Fibroblast of lung (primary cell): ENCODE measurements at regions not wholly inside any gene's neighbourhood (a gene's known extent, or its start where the extent isn't known, plus 50 kb on each side); places are given as distances from the start of the nearest gene placed in this dataset.

Experiments
- DNase-seq, 2 donors: peaks; one replicate each; pipeline versions ENCODE4 v3.0.0 to v3.0.0-alpha.2; 2010; ENCODE audit warnings: low read depth in 2 of 2
- H2AFZ ChIP-seq: 2 replicates; pipeline ENCODE4 v1.5.1; 2012; ENCODE audit warnings: low read length, control low read depth, inconsistent platforms
- H3K27ac ChIP-seq: 2 replicates; pipeline ENCODE4 v1.5.1; 2011; ENCODE audit warnings: low read length, control low read depth; ENCODE audit not compliant: insufficient read depth
- H3K27me3 ChIP-seq: 2 replicates; pipeline ENCODE4 v1.5.1; 2011; ENCODE audit warnings: mild to moderate bottlenecking, low read length; ENCODE audit not compliant: control insufficient read depth, insufficient read depth
- H3K36me3 ChIP-seq: 2 replicates; pipeline ENCODE4 v1.5.1; 2011; ENCODE audit warnings: low read length; ENCODE audit not compliant: control insufficient read depth, insufficient read depth
- H3K4me1 ChIP-seq: 2 replicates; pipeline ENCODE4 v1.5.1; 2011; ENCODE audit warnings: low read length; ENCODE audit not compliant: control insufficient read depth, insufficient read depth; ENCODE audit errors: extremely low read depth
- H3K4me2 ChIP-seq: 2 replicates; pipeline ENCODE4 v1.5.1; 2011; ENCODE audit warnings: low read length, control low read depth; ENCODE audit not compliant: insufficient read depth; ENCODE audit errors: extremely low read depth
- H3K4me3 ChIP-seq, 4 experiments: fragments of 200-600 bp in 1 of 4; sonication (generic) in 1 of 4; replicated peaks in 1 of 4; 2 replicates each; pipeline ENCODE4 v1.5.1; 2011 to 2016; ENCODE audit warnings: low read length in 4 of 4, low read depth in 3 of 4, mild to moderate bottlenecking in 3 of 4, control low read depth in 2 of 4, inconsistent platforms in 1 of 4, mixed read lengths in 1 of 4; ENCODE audit not compliant: insufficient read depth in 1 of 4; ENCODE audit errors: control extremely low read depth in 1 of 4
- H3K79me2 ChIP-seq: 2 replicates; pipeline ENCODE4 v1.5.1; 2012; ENCODE audit warnings: mild to moderate bottlenecking, low read length, inconsistent platforms; ENCODE audit not compliant: control insufficient read depth, insufficient read depth
- H3K9ac ChIP-seq: 2 replicates; pipeline ENCODE4 v1.5.1; 2011; ENCODE audit warnings: mild to moderate bottlenecking, low read length, control low read depth; ENCODE audit not compliant: insufficient read depth
- H3K9me3 ChIP-seq: 2 replicates; pipeline ENCODE4 v1.5.1; 2012; ENCODE audit warnings: low read depth, low read length; ENCODE audit not compliant: control insufficient read depth, insufficient read depth
- H4K20me1 ChIP-seq: 2 replicates; pipeline ENCODE4 v1.5.1; 2011; ENCODE audit warnings: low read length; ENCODE audit not compliant: control insufficient read depth, insufficient read depth; ENCODE audit errors: extremely low read depth
- EZH2 ChIP-seq: IDR thresholded peaks from 2 replicates; pipeline ENCODE4 v1.5.1; 2012; ENCODE audit warnings: low read length, control low read depth, mild to moderate bottlenecking; ENCODE audit errors: missing control alignments
- TF ChIP-seq, protein P1 (sequence below), 2 donors: IDR thresholded peaks in 1 of 2; conservative IDR thresholded peaks in 1 of 2; 1 replicate in 1 of 2; 2 replicates in 1 of 2; pipeline ENCODE4 v1.5.1; 2011 to 2012; ENCODE audit warnings: low read length in 2 of 2, control low read depth in 1 of 2, inconsistent platforms in 1 of 2, low read depth in 1 of 2, mild to moderate bottlenecking in 1 of 2

DNA sequence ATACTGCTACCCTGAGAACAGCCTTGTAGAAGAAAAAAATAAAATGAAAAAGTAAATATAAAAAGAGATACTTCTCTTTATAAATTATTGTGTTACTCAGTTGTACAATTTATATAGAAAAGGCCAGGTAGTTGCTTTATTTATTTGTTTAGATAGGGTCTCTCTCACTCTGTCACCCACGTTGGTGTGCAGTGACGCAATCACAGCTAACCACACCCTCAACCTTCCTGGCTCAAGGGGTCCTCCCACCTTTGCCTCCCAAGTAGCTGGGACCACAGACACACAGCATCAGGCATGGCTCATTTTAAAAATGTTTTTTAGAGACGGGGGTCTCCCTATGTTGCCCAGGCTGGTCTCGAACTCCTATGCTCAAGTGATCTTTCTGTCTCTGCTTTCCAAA, 175.4 kb upstream of the PZP start:
- Histone ChIP-seq H3K9me3 (no peaks in the 10 kb centered on the region), H3K4me3 (no peak overlapping the region), H3K27me3 (no peaks in the 10 kb centered on the region), H2AFZ (no peak overlapping the region), H3K9ac (no peak overlapping the region), H3K4me1 (no peaks in the 10 kb centered on the region), H3K79me2 (no peaks in the 10 kb centered on the region), H3K4me2 (no peak overlapping the region), H3K36me3 (no peaks in the 10 kb centered on the region), H3K27ac (no peak overlapping the region), H4K20me1 (no peaks in the 10 kb centered on the region)
- TF ChIP-seq, protein P1, sequence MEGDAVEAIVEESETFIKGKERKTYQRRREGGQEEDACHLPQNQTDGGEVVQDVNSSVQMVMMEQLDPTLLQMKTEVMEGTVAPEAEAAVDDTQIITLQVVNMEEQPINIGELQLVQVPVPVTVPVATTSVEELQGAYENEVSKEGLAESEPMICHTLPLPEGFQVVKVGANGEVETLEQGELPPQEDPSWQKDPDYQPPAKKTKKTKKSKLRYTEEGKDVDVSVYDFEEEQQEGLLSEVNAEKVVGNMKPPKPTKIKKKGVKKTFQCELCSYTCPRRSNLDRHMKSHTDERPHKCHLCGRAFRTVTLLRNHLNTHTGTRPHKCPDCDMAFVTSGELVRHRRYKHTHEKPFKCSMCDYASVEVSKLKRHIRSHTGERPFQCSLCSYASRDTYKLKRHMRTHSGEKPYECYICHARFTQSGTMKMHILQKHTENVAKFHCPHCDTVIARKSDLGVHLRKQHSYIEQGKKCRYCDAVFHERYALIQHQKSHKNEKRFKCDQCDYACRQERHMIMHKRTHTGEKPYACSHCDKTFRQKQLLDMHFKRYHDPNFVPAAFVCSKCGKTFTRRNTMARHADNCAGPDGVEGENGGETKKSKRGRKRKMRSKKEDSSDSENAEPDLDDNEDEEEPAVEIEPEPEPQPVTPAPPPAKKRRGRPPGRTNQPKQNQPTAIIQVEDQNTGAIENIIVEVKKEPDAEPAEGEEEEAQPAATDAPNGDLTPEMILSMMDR (conservative IDR thresholded peaks at IDR 0.05 in 1 of 2, IDR thresholded peaks at IDR 0.05 in 1 of 2; ENCODE audit: low read depth in 1 of 2, low read length in 2 of 2), result no peak
- no peak for TF ChIP-seq EZH2
- DNase-seq, result no peak

DNA sequence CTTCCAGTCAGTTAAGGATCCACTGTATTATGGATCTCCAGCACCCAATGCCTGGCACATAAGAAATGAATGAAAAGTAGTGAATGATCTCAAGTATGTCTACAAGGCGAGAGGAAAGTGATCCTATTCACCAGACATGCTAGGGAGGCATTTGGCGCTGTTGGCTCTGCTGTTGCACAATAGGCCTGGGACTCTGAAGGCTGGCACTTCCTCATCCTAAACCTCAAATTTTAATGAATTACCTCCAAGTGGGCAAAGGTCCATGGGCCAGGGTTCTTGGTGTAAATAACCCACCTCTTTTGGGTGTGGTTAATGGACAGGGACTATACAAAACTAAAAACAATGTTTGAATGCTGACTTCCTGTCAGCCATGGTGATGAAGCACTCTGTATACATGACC, 173.4 kb upstream of the PZP start:
- H3K9ac ChIP-seq, result no peak overlapping the region
- H2AFZ ChIP-seq, result no peak overlapping the region
- no peaks in the 10 kb centered on the region for H3K4me1 ChIP-seq
- TF ChIP-seq, protein P1 (conservative IDR thresholded peaks at IDR 0.05 in 1 of 2, IDR thresholded peaks at IDR 0.05 in 1 of 2; ENCODE audit: low read depth in 1 of 2, low read length in 2 of 2), result no peak
- no peak for TF ChIP-seq EZH2
- H3K4me3 ChIP-seq, result no peak overlapping the region
- no peaks in the 10 kb centered on the region for H3K79me2 ChIP-seq
- no peak for DNase-seq
- no peaks in the 10 kb centered on the region for H3K36me3 ChIP-seq
- no peaks in the 10 kb centered on the region for H3K27me3 ChIP-seq
- no peak overlapping the region for H3K4me2 ChIP-seq
- H3K27ac ChIP-seq, result no peak overlapping the region
- H3K9me3 ChIP-seq, result no peaks in the 10 kb centered on the region
- H4K20me1 ChIP-seq, result no peaks in the 10 kb centered on the region

DNA sequence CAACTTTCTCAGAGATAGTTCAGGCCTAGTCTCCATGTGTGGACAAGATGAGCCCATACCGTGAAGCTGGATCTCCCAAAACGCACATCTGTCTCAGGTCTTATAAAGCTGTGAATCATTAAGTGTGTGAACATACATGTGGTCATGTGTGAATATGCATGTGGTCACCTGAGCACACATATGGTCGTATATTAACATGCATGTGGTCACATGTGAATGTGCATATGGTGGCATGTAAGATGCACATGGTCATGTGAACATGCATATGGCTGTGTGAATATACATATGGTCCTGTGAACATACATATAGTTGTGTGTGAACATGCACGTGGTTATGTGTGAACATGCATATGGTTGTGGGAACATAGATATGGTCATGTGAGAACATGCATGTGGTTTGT, 172.5 kb upstream of the PZP start:
- no peak overlapping the region for H3K4me3 ChIP-seq
- H3K9me3 ChIP-seq, result no peaks in the 10 kb centered on the region
- H3K9ac ChIP-seq, result no peak overlapping the region
- no peaks in the 10 kb centered on the region for H3K36me3 ChIP-seq
- H3K27ac ChIP-seq, result no peak overlapping the region
- no peaks in the 10 kb centered on the region for H3K27me3 ChIP-seq
- no peaks in the 10 kb centered on the region for H3K4me1 ChIP-seq
- TF ChIP-seq, protein P1 (conservative IDR thresholded peaks at IDR 0.05 in 1 of 2, IDR thresholded peaks at IDR 0.05 in 1 of 2; ENCODE audit: low read depth in 1 of 2, low read length in 2 of 2), result no peak
- TF ChIP-seq EZH2, result no peak
- DNase-seq, result no peak
- no peaks in the 10 kb centered on the region for H3K79me2 ChIP-seq
- no peak overlapping the region for H2AFZ ChIP-seq
- H4K20me1 ChIP-seq, result no peaks in the 10 kb centered on the region
- no peak overlapping the region for H3K4me2 ChIP-seq
